HG02885 (cell line): ENCODE measurements at regions not wholly inside any gene's neighbourhood (a gene's known extent, or its start where the extent isn't known, plus 50 kb on each side); places are given as distances from the start of the nearest gene placed in this dataset.
"Not testable (repeated sequence)": the region's sequence is repeated elsewhere in the genome, so short reads cannot be mapped to it uniquely, and the experiment has no call there.

Source experiments
- ATAC-seq: cut with Tn5 transposase; IDR thresholded peaks from one replicate; pipeline ENCODE4 v1.9.1; 2021; ENCODE audit warnings: mild to moderate bottlenecking; ENCODE audit not compliant: unreplicated experiment, poor library complexity

DNA sequence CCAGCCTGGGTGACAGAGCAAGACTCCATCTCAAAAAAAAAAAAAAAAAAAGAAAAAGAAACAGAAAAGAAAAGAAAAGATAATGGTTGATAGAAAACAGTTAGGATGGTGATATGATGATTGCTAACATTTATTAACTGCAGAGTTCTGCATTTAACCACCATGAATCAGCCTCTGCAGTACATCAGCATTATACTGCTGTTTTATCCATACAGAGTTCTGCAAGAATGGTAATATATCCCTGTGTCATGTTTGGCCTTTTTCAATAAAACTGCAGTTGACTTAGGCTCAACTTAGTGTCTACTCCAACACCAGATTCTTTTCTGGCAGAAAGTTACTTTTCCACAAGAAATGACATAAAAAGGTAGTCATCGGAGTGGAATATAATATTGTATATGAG is 62.6 kb downstream of the DUSP6 start:
- ATAC-seq, result no peak

DNA sequence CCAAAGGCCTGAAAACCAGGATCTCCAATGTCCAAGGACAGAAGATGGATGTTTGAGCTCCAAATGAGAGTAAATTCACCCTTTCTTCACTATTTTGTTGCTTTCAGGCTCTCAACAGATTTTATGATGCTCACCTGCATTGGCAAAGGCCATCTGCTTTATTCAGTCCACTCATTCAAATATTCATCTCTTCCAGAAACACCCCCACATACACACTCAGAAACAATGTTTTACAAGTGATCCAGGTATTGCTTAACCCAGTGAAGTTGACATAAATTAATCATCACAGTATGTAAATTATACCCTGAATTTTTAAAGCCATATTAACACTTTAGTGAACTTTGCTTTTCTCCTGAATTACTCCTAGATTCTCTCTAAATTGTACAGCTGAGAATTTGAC is 63.3 kb downstream of the DUSP6 start:
- ATAC-seq, result no peak

DNA sequence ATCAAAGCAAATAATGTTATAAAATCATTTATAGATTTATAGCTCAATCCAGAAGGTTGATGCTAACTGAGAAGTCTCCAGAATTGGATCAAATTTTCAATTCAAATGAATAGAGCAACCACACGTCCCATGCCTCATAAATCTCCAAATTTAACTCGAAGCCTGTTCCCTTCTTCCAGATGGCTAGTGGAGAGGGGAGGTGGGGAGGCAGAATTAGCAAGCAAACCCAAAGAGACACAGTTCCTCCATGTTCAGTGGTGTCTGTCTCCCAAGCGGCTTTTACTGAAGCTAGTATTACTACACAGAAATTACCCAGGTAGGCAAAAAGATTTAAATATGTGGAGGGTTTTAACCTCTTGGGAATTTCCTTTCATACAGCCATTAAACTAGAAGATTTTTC is 65.8 kb downstream of the DUSP6 start:
- ATAC-seq, result no peak

DNA sequence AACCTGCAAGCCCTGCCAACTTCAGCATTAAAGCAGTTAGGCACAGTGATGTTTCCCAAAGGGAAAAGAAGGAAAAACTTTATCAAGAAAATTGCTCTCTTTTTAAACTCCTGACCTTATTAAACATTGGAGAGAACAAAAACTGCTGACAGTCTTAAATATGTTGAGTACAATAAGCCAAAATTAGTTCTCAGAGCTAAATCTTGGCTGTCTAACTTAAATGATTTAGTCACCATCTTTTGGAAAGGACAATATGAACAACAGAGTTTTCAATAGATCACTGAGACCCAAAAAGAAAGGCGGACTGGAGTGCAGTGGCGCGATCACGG is 70.8 kb downstream of the DUSP6 start:
- no peak for ATAC-seq

DNA sequence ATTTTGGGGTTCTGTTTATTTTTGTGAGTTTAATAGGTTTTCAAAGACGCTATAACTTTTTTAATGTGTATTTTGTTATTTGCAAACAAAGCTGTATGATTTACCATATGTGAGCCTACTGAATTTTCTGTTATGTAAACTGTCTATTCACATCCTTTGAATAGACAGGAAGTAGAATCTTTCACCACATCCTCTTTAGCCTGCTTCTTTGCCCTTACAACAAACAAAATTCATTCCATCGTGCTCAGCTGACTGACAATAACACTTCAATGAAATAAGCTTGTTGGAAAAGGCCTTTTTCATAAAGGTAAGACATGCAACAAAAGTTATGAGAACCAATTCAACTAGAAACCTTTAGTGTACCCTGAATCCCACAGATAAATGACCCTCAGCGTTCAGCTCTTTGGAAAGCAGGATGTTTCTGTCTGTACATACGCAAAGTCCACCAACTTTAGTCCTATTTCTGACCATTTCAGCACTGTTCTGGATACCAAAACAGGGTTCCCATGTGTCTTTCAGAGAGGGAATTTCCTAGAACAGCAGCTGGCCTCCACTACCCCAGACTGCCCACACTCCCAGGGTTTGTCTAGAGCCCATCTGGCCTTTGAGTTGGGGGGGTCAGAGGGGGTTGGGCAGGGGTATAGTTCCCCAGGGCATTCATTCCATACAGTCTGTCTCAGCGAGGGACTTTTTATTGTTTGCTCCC is 71.3 kb downstream of the DUSP6 start:
- no peak for ATAC-seq

DNA sequence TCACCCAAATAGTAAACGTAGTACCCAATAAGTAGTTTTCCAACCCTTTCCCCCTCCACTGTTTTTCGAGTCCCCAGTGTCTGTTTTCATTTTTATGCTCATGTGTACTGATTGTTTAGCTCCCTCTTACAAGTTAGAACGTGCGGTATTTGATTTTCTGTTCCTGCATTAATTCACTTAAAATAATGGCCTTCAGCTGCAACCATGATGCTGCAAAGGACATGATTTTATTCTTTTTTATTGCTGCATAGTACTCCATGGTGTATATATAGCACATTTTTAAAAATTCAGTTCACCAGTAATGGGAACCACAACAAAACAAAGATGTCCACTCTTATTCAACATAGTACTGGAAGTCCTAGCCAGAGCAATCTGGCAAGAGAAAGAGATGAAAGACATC is 72.8 kb downstream of the DUSP6 start:
- ATAC-seq, result no peak

DNA sequence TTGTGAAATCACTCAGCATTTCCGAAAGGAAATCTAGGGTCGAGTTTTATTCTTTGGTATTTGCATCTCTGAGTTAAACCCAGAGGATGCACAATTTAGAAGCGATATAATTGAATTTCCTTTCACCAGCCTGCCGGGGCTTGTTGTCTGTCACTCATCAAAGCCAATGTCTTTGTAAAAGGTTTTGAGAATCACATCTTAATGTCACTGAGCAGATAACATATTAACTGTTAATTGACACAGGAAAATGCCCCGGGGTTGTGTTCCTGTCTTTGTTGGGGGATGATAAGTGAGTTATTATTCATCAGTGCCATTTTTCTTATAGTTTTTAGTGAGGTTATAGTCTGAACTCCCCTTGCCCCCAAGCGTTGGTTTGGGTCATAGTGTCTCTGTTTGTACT is 73.4 kb downstream of the DUSP6 start:
- ATAC-seq, result no peak

DNA sequence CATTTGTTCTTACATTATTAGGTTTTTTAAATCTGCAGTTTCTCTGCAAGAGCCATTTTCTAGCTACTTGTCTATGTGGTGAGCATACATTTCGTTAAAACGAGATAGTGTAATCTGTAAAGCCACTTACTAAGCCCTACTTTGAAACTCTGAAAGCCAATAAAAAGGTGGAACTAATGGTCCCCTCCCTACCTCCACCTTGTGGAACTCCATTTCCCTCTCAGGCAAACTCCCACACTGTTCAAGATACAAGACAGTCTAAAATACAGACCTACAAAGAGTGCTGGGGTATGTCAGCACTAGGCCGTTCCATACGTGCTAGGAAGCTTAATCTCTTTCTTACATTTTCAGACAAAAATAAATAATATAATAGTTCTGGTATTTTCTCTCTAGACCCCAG is 74.1 kb downstream of the DUSP6 start:
- no peak for ATAC-seq

DNA sequence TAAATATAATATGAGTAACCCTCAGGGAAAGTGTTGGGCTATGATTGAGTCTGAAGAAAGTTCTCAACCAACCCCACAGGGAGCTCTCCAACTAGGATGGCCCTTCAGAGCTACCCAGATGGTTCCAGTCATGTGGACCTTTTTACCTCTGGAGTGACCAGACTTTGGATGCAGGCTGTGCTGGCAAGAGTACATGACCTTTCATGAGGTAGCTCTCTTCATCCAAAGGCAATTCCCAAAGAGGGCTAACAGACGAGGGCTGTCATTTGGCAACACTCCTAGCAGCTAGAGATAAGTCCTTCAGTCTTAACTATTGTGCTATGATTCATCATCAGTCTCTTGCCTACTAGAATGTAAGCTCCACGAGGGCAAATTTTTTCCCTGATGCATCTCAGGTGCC is 75.4 kb downstream of the DUSP6 start:
- no peak for ATAC-seq

DNA sequence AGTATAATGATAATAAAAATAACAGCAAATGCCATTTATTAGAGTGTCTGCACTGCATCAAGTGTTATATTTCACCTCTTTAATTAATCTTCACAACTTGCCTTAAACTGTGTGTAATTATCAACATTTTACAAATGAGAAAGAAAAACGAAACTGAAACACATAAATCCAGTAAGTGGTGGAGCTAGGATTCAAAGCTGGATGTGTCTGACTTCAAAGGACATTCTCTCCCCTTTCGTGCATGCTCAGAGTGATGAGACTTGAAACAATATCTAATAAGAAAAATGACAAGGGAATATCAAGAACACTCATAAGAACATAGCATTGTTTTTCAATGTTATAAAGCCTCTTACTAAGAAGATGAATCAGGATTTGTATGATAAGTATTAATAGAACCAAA is 78.8 kb downstream of the DUSP6 start:
- ATAC-seq, result no peak

DNA sequence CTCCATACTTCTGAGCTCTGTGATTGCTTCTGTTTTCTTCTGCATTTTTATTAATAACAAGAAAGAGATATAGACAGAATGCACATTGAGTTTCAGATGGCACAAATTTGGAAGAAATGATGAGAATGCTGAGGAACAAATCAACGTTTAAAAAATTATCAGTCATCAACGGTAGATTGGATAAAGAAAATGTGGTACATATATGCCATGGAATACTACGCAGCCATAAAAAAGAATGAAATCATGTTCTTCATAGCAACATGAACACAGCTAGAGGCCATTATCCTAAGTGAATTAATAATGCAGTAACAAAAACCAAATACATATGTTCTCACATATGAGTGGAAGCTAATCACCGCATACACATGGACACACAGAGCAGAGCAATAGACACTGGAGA is 81.8 kb downstream of the DUSP6 start:
- ATAC-seq, result no peak

DNA sequence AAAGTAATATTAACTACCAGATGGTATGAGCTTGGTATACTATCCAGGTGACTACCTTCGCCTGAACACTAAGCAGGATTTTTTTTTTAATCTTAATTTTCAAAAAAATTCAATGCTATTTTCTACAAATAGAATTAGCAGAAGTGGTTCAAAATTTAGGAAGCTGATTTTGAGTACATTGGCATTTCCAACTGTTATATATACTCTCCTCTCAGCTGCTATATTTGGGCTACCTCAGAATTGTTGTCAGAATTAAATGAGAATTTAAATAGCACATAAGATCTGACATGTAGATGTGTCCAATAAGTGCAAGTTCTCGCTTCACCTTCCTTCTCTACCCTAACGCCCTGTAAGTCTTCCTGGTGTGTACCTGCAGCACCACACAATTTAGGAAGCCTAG is 83.1 kb downstream of the DUSP6 start:
- ATAC-seq, result no peak

DNA sequence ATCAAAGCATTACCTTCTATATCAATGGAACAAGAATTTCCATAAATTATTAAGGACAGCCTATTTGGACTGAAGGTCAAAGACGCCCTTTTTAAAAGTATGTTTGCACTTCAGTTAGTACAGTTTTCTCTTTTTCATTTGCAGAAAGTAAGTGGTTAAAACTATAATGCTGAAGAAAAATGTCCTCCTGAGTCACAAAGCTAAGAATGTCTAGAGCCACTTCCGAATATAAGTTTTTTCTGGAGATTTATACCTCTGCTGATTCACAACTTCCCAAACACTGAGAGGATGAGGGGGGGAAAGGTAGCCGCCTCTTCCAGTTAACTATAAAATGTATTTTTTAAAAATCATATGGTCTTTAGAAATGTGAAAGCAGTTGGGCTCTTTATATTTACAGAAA is 84.9 kb downstream of the DUSP6 start:
- no peak for ATAC-seq

DNA sequence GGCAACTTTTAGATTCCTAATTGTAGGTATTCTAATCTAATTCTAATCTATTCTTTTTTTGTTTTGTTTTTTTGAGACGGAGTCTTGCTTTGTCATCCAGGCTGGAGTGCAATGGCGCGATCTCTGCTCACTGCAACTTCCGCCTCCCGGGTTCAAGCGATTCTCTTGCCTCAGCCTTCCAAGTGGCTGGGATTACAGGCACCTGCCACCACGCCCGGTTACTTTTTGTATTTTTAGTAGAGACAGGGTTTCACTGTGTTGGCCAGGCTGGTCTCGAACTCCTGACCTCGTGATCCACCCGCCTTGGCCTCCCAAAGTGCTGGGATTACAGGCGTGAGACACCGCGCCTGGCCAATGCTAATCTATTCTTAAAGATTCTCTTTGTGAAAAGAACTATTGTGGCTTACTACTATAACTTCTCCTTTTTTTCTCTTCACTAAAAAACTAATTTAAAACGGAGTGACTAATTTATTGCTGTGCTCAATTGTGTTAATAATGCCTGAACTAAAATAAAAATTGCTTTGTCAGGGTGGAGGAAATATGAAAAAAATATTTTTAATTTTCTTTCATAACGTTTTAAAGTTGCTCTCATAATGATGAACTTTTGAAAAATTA is 85.6 kb downstream of the DUSP6 start:
- ATAC-seq, result not testable (repeated sequence)

DNA sequence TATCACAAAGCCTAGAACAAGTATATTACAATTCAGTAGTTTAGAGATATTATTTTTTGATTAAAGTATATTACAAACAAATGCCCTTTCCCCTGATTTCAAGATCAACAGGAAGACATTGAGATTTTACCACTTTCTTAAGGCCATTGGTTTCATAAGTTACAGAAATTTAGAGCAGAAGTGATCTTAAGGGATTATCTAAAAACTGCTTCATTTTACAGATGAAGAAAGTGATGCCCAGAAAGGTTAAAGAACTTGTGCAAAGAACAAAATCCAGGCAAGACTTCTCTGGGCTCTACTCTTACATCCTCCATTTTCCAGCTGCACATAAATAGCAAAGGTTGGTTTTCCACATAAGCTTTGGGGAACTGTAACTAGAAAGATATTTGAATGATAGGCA is 87.5 kb downstream of the DUSP6 start:
- ATAC-seq, result no peak

DNA sequence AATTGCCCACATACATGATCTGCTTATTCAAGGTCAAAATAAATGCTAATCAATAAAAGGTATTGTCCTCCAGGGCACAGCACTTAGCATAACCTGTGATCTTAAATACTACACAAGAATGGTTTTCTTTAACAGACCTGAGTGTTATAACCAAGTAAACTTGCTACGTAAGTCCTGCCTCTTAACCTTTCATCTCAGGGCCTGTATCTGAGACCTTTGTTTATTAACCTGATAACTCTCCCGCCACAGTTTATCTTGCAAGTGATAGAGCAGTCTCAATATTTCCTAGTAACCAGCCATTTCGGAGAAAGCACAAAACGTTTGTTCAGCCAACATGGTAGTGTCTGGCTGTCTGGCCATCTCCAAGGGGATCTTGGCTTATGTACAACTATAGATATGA is 88.4 kb downstream of the DUSP6 start:
- ATAC-seq, result no peak

DNA sequence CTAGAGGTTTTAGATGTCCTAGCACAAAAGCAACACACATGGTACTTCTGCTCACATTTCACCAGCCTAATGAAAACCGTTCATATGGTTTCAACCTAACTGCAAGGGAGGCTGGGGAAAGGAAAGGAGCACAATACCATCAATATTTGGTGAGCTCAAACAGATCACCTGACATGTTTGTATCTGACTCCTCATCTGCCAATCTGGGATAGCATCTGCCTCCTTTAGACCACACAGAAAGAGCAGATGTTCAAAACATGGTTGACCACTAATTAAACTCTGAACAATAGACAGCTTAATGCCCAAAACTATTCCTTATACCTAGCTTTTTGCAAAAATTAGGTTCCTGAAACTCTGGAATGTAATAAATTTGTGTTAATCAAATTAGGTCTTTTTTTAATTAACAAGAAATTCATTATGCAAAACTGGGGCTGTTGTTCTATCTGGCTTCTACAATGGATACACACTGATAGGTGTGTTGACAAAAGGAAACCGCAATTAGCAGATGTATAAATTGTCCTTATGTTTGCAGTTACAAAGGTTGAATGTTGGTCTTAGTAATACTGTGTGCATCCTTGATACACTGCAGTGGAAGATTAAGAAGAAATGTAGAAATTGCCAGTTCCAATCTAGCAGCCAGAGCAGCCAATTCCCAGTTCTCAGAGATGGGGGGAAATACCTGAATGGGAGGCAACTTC is 89.3 kb downstream of the DUSP6 start:
- no peak for ATAC-seq

DNA sequence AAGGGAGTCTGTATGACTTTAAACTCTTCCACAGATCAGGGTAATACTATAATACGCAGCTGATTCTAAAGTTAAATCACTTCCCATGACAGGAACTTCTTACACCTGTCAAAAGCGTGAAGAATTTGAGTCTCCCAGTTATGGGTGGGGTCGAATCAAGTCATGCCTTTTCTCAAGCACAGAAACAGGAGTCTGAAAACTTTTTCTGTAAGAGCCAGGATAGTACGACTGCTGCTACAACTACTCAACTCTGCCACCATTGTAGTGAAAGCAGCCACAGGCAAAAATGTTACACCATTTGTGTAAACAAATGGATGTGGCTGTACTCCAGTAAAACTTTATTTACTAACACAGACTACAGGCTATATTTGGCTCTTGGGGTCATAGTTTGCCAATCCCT is 90.3 kb downstream of the DUSP6 start:
- ATAC-seq, result no peak

DNA sequence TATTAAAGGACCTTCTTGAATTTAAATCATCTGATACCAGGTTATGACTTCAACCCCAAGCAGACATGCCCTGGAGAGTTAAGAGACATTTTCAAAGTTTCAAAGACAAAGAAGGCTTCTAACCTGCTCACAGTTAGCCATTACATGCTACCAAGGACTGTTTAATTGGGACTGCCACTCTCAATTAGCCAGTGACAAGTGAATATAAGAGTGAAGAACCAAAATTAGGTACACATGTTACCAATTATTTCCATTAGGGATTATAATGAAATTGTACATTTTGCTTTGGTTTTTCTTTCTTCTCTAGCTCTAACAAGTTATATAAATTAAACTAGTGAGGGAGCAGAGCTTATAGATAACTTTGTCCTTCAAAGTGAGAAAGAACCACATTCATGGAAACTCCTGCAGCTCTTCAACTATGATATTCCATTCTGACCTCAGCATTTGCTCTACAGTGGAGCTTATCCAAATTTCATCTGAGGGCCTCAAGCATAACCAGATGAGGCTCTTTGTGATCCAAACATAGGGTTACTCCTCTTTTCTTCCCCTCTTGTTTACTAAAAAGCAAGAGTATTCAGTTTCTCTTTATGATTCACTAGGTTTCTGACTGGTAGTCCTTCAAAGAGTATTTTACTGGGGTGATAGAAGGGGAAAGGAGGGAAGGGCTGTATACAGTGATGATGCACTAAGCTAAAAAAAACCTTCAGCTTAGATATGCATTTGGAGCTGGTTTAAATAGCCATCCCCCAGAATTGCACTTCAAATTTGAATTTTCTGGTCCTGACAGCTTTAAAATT is 91.3 kb downstream of the DUSP6 start:
- ATAC-seq, result no peak

DNA sequence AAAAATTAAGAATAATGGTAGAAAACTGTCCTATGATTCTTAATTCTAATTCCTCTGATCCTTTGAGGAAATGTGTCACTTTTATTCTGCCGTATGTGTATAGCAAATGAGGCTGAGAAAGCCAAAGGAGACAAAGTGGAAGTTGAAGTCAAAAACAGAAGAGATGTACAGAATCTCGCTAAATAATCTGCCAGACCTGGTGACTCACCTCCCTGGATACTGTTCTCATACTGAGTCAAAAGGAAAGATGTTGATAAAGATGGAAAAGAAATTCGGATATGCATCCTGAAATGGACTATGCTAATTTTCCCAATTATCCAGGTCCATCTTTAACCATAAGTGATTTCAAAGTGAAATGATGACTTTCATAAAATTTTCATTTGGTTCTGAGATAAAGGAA is 92.5 kb downstream of the DUSP6 start:
- ATAC-seq, result no peak

DNA sequence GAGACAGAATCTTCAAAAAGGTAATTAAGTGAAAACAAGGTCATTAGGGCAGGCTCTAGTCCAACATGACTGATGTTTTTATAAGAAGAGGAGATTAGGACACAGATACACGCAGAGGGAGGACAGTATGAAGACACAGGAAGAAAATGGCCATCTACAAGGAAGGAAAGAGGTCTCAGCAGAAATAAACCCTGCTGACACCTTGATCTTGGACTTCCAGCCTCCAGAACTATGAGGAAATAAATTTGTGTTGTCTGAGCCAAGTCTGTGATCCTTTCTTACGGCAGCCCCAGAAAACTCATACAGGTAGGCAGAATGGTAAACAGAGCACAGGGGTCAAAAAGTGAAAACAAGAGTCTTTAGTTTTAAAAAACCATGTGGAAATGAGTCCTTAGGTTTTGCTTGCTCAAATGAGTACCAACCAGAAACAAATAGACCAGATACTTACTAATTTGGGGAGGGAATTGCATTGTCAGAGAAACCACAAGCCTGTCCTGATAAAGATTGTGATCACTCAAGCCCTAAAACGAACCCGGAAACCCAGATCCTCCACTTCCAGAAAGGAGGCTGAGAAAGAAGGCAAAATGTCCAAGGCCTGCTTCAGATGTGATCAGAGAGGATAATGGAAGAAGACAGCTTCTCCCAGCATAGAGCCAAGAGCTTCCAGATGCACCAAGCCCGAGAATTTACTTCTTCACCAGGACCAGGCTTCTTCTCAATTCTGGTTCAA is 93.9 kb downstream of the DUSP6 start:
- ATAC-seq, result no peak
